Testis (tissue), 2 donors: ENCODE measurements at regions not wholly inside any gene's neighbourhood (a gene's known extent, or its start where the extent isn't known, plus 50 kb on each side); places are given as distances from the start of the nearest gene placed in this dataset.

ENCODE experiments used
- CTCF ChIP-seq, 3 experiments: fragments of 450-650 bp in 2 of 3; fragments of 200-600 bp in 1 of 3; sonication (generic) in 1 of 3; IDR thresholded peaks; one replicate each; pipeline ENCODE4 v1.5.1; 2016 to 2019; ENCODE audit warnings: antibody characterized with exemption in 3 of 3, mild to moderate bottlenecking in 2 of 3, moderate library complexity in 1 of 3
- POLR2A ChIP-seq: fragments of 450-650 bp; IDR thresholded peaks from one replicate; pipeline ENCODE4 v1.6.1; 2017; ENCODE audit warnings: antibody characterized with exemption, mild to moderate bottlenecking, moderate library complexity

- TF ChIP-seq CTCF (IDR thresholded peaks at IDR 0.05) (no peak), POLR2A (no peak)
Measured at GRCh38 chr6:120354452-120355098, 979.7 kb downstream of the TBC1D32 start.
